ENCODE measurements at regions not wholly inside any gene's neighbourhood (a gene's known extent, or its start where the extent isn't known, plus 50 kb on each side); places are given as distances from the start of the nearest gene placed in this dataset.
"Not testable (repeated sequence)": the region's sequence is repeated elsewhere in the genome, so short reads cannot be mapped to it uniquely, and the experiment has no call there.

- DNase-seq: no peak
Measured at GRCh38 chr2:186980787-186981550, 132.0 kb upstream of the ZSWIM2 start.

- DNase-seq: no peak
Measured at GRCh38 chr2:186980117-186980442, 131.1 kb upstream of the ZSWIM2 start.

- no peak for DNase-seq
Measured at GRCh38 chr2:186979439-186980116, 130.6 kb upstream of the ZSWIM2 start.

GRCh38 chr2:186977433-186978045 is 128.6 kb upstream of the ZSWIM2 start:
- no peak for DNase-seq

GRCh38 chr2:186976329-186976728 is 127.4 kb upstream of the ZSWIM2 start:
- no peak for DNase-seq

- DNase-seq: no peak
Measured at GRCh38 chr2:186972281-186972970, 123.5 kb upstream of the ZSWIM2 start.

- DNase-seq: peak; percentile 4
Measured at GRCh38 chr2:186968277-186968676, 119.3 kb upstream of the ZSWIM2 start.

GRCh38 chr2:186966015-186966414 is 117.0 kb upstream of the ZSWIM2 start:
- no peak for DNase-seq

GRCh38 chr2:186962085-186962747 is 113.2 kb upstream of the ZSWIM2 start:
- DNase-seq: no peak

- not testable (repeated sequence) for DNase-seq
Measured at GRCh38 chr2:186960241-186960640, 111.3 kb upstream of the ZSWIM2 start.

- no peak for DNase-seq
Measured at GRCh38 chr2:186959486-186959885, 110.5 kb upstream of the ZSWIM2 start.

GRCh38 chr2:186950694-186951093 is 101.7 kb upstream of the ZSWIM2 start:
- no peak for DNase-seq

- no peak for DNase-seq
Measured at GRCh38 chr2:186949726-186950256, 100.8 kb upstream of the ZSWIM2 start.

- DNase-seq: no peak
Measured at GRCh38 chr2:186947516-186947915, 98.5 kb upstream of the ZSWIM2 start.

- no peak for DNase-seq
Measured at GRCh38 chr2:186946896-186947467, 98.0 kb upstream of the ZSWIM2 start.

GRCh38 chr2:186941853-186942252 is 92.9 kb upstream of the ZSWIM2 start:
- no peak for DNase-seq

GRCh38 chr2:186940463-186940862 is 91.5 kb upstream of the ZSWIM2 start:
- no peak for DNase-seq

GRCh38 chr2:186934420-186934819 is 85.5 kb upstream of the ZSWIM2 start:
- no peak for DNase-seq

GRCh38 chr2:186927867-186928191 is 78.9 kb upstream of the ZSWIM2 start:
- no peak for DNase-seq

- DNase-seq: no peak
Measured at GRCh38 chr2:186927185-186927866, 78.4 kb upstream of the ZSWIM2 start.

- no peak for DNase-seq
Measured at GRCh38 chr2:186925514-186925913, 76.5 kb upstream of the ZSWIM2 start.

- DNase-seq: not testable (repeated sequence)
Measured at GRCh38 chr2:186922316-186922715, 73.3 kb upstream of the ZSWIM2 start.
